Adrenal gland (tissue), 5 donors: ENCODE measurements at regions not wholly inside any gene's neighbourhood (a gene's known extent, or its start where the extent isn't known, plus 50 kb on each side); places are given as distances from the start of the nearest gene placed in this dataset.

Experiments used
- CTCF ChIP-seq, 6 experiments: fragments of 450-650 bp in 4 of 6; fragments of 200-600 bp in 2 of 6; sonication (generic) in 1 of 6; IDR thresholded peaks; 1 replicate in 5 of 6; 2 replicates in 1 of 6; pipeline versions ENCODE4 v1.5.1 to v1.8.0; 2016 to 2021; ENCODE audit warnings: antibody characterized with exemption in 6 of 6, mild to moderate bottlenecking in 2 of 6, moderate library complexity in 1 of 6
- POLR2A ChIP-seq, 2 donors: fragments of 450-650 bp; IDR thresholded peaks; one replicate each; pipeline ENCODE4 v1.6.1; 2017; ENCODE audit warnings: antibody characterized with exemption in 2 of 2, mild to moderate bottlenecking in 2 of 2, moderate library complexity in 1 of 2
- donor health status: DM: no; HTN: no; CAD: no.

- TF ChIP-seq POLR2A (IDR thresholded peaks at IDR 0.05) (no peak), CTCF (IDR thresholded peaks at IDR 0.05) (no peak)
Observed at GRCh38 chr20:48070991-48071652, 285.8 kb upstream of the SULF2 start.
